Esophagus muscularis mucosa (tissue), 4 donors: ENCODE measurements at regions not wholly inside any gene's neighbourhood (a gene's known extent, or its start where the extent isn't known, plus 50 kb on each side); places are given as distances from the start of the nearest gene placed in this dataset.

Source experiments
- DNase-seq: peaks from one replicate; pipeline ENCODE4 v3.0.0-alpha.2; 2017; ENCODE audit errors: extremely low spot score
- H3K27ac ChIP-seq, 4 donors: fragments of 200-600 bp; sonication (generic); replicated peaks in 1 of 4; 1 replicate in 3 of 4; 2 replicates in 1 of 4; pipeline ENCODE4 v1.5.1; 2016 to 2019; ENCODE audit warnings: mild to moderate bottlenecking in 1 of 4
- H3K27me3 ChIP-seq, 4 donors: fragments of 200-600 bp; sonication (generic); one replicate each; pipeline versions ENCODE4 v1.5.1 to v1.6.0; 2016 to 2019
- H3K36me3 ChIP-seq, 4 donors: fragments of 200-600 bp; sonication (generic); one replicate each; pipeline ENCODE4 v1.5.1; 2016 to 2019
- H3K4me1 ChIP-seq, 4 donors: fragments of 200-600 bp; sonication (generic); one replicate each; pipeline ENCODE4 v1.5.1; 2016 to 2019
- H3K4me3 ChIP-seq, 4 donors: fragments of 200-600 bp; sonication (generic); 1 replicate in 2 of 4; 2 replicates in 2 of 4; pipeline ENCODE4 v1.5.1; 2016 to 2019; ENCODE audit warnings: mild to moderate bottlenecking in 4 of 4, moderate library complexity in 1 of 4
- H3K9me3 ChIP-seq, 4 donors: fragments of 200-600 bp; sonication (generic); 1 replicate in 3 of 4; 2 replicates in 1 of 4; pipeline ENCODE4 v1.5.1; 2016 to 2019
- CTCF ChIP-seq, 3 experiments: fragments of 200-600 bp in 2 of 3; fragments of 450-650 bp in 1 of 3; sonication (generic) in 2 of 3; IDR thresholded peaks; one replicate each; pipeline ENCODE4 v1.5.1; 2017 to 2019; ENCODE audit warnings: antibody characterized with exemption in 3 of 3, mild to moderate bottlenecking in 2 of 3, moderate library complexity in 1 of 3
- EP300 ChIP-seq: sonication (generic); formaldehyde crosslinking; IDR thresholded peaks from one replicate; pipeline ENCODE4 v1.6.1; 2017; ENCODE audit warnings: antibody characterized with exemption
- POLR2A ChIP-seq: fragments of 450-650 bp; IDR thresholded peaks from one replicate; pipeline ENCODE4 v1.6.1; 2017; ENCODE audit warnings: antibody characterized with exemption, moderate library complexity, mild to moderate bottlenecking, low read depth
- POLR2AphosphoS5 ChIP-seq, 2 donors: sonication (generic); formaldehyde crosslinking; IDR thresholded peaks; one replicate each; pipeline ENCODE4 v1.6.1; 2017; ENCODE audit warnings: antibody characterized with exemption in 2 of 2
- WGBS: methylation state at CpG from one replicate; pipeline ENCODE4 v1.1.5; 2018; 5-methylcytosine and 5-hydroxymethylcytosine counted together
- intact Hi-C: fragments of 100-400 bp; cut with DNase I; formaldehyde crosslinking; loops from one replicate; pipeline ENCODE4 v1.15.1; 2023

GRCh38 chr5:155416765-155417164 is 403.2 kb downstream of the KIF4B start:
- intact Hi-C loops, result no loop called here
- Histone ChIP-seq H3K27ac (no peak overlapping the region), H3K9me3 (no peaks in the 10 kb centered on the region), H3K4me1 (no peaks in the 10 kb centered on the region), H3K36me3 (no peaks in the 10 kb centered on the region), H3K27me3 (no peaks in the 10 kb centered on the region), H3K4me3 (no peak overlapping the region)
- DNase-seq, result no peak
- WGBS, result 86% methylated on average over 1 of the region's 1 CpG
- no peak for TF ChIP-seq EP300
- TF ChIP-seq POLR2AphosphoS5 (IDR thresholded peaks at IDR 0.05), result no peak
- TF ChIP-seq POLR2A, result no peak
- no peak for TF ChIP-seq CTCF (IDR thresholded peaks at IDR 0.05)

GRCh38 chr5:155418960-155419579 is 405.5 kb downstream of the KIF4B start:
- no peak for DNase-seq
- TF ChIP-seq EP300, result no peak
- TF ChIP-seq POLR2A, result no peak
- TF ChIP-seq POLR2AphosphoS5 (IDR thresholded peaks at IDR 0.05), result no peak
- TF ChIP-seq CTCF (IDR thresholded peaks at IDR 0.05), result no peak
- H3K9me3 ChIP-seq, result no peaks in the 10 kb centered on the region
- intact Hi-C loops, result no loop called here
- no peaks in the 10 kb centered on the region for H3K27me3 ChIP-seq
- WGBS, result 68% methylated on average over 5 of the region's 5 CpGs
- no peaks in the 10 kb centered on the region for H3K36me3 ChIP-seq
- H3K4me1 ChIP-seq, result no peaks in the 10 kb centered on the region
- H3K4me3 ChIP-seq, result no peak overlapping the region
- no peak overlapping the region for H3K27ac ChIP-seq

- no peak overlapping the region for H3K4me3 ChIP-seq
- DNase-seq, result no peak
- WGBS, result 99% methylated on average over 4 of the region's 4 CpGs
- H3K27ac ChIP-seq, result no peak overlapping the region
- no peak for TF ChIP-seq POLR2AphosphoS5 (IDR thresholded peaks at IDR 0.05)
- H3K4me1 ChIP-seq, result no peaks in the 10 kb centered on the region
- no peaks in the 10 kb centered on the region for H3K27me3 ChIP-seq
- H3K9me3 ChIP-seq, result peaks cover 0 to 5% (median 0%) of the 10 kb centered on the region in 4 donors
- intact Hi-C loops, result no loop called here
- no peaks in the 10 kb centered on the region for H3K36me3 ChIP-seq
Measured at GRCh38 chr5:155430192-155430591, 416.6 kb downstream of the KIF4B start.

GRCh38 chr5:155434267-155434666 is 420.7 kb downstream of the KIF4B start:
- WGBS, result 46% methylated on average over 1 of the region's 1 CpG
- Histone ChIP-seq H3K27me3 (no peaks in the 10 kb centered on the region), H3K4me3 (no peak overlapping the region), H3K4me1 (no peaks in the 10 kb centered on the region), H3K27ac (no peak overlapping the region), H3K9me3 (peaks cover 0 to 5% (median 0%) of the 10 kb centered on the region in 4 donors), H3K36me3 (no peaks in the 10 kb centered on the region)
- DNase-seq, result no peak
- intact Hi-C loops, result no loop called here
- TF ChIP-seq CTCF (IDR thresholded peaks at IDR 0.05) (no peak), EP300 (no peak), POLR2AphosphoS5 (IDR thresholded peaks at IDR 0.05) (no peak)

- peaks cover 0 to 5% (median 0%) of the 10 kb centered on the region in 4 donors for H3K9me3 ChIP-seq
- DNase-seq, result no peak
- no peak overlapping the region for H3K4me3 ChIP-seq
- intact Hi-C loops, result no loop called here
- H3K36me3 ChIP-seq, result no peaks in the 10 kb centered on the region
- no peak for TF ChIP-seq POLR2A
- TF ChIP-seq POLR2AphosphoS5 (IDR thresholded peaks at IDR 0.05), result no peak
- TF ChIP-seq EP300, result no peak
- no peak for TF ChIP-seq CTCF (IDR thresholded peaks at IDR 0.05)
- WGBS, result 58% methylated on average over 2 of the region's 2 CpGs
- H3K27ac ChIP-seq, result no peak overlapping the region
- H3K27me3 ChIP-seq, result no peaks in the 10 kb centered on the region
- no peaks in the 10 kb centered on the region for H3K4me1 ChIP-seq
Measured at GRCh38 chr5:155434681-155435080, 421.1 kb downstream of the KIF4B start.
